K562 (cell line): ENCODE measurements at regions not wholly inside any gene's neighbourhood (a gene's known extent, or its start where the extent isn't known, plus 50 kb on each side); places are given as distances from the start of the nearest gene placed in this dataset.

Source experiments
- ATAC-seq: fragments of 200-7000 bp; cut with Tn5 transposase; 3 replicates; pipeline ENCODE4 v1.9.1; 2020; ENCODE audit warnings: moderate library complexity
- BruUV-seq: library from RNA; stranded (reverse); fragments of 400-500 nt; replicated peaks from 2 replicates; lab custom pipeline; 2021; lab: Mats Ljungman, UMichigan
- CTCF ChIA-PET: fragments of 300-600 bp; formaldehyde crosslinking; extraction: SDS; loops from one replicate; lab custom pipeline; 2021; ENCODE audit warnings: low intra/inter-chr PET ratio; lab: Yijun Ruan, JAX
- POLR2A ChIA-PET: fragments of 300-600, 350-650 bp; sonication (Branson Sonifier 250); formaldehyde crosslinking; extraction: SDS; loops from one replicate; lab custom pipeline; 2021; ENCODE audit warnings: antibody characterized with exemption, inconsistent platforms; lab: Yijun Ruan, JAX
- DNase-seq, 4 experiments: peaks; one replicate each; pipeline versions ENCODE4 v3.0.0 to v3.0.0-alpha.2; 2011 to 2018; ENCODE audit warnings: low spot score in 3 of 4, mixed read lengths in 3 of 4; ENCODE audit errors: extremely low read depth in 1 of 4
- FAIRE-seq: peaks from 2 replicates; lab custom pipeline; 2011; peaks lifted over from hg19 to GRCh38; lab: Jason Lieb, UNC
- H2AFZ ChIP-seq: 2 replicates; pipeline ENCODE4 v1.6.0; 2011; ENCODE audit warnings: low read depth, low read length, control low read depth, inconsistent platforms
- H3K27ac ChIP-seq: fragments of 200-600 bp; 3 replicates; pipeline ENCODE4 v1.8.0; 2011; ENCODE audit warnings: low read depth, mild to moderate bottlenecking, control low read depth, inconsistent platforms, low read length, moderate library complexity, mixed read lengths; ENCODE audit errors: extremely low read depth
- H3K27me3 ChIP-seq, 2 experiments: fragments of 300-600 bp in 1 of 2; 2 replicates in 1 of 2; 3 replicates in 1 of 2; pipeline versions ENCODE4 v1.6.0 to v1.8.0; 2011; ENCODE audit warnings: inconsistent platforms in 2 of 2, low read length in 2 of 2, mild to moderate bottlenecking in 1 of 2, mixed read lengths in 1 of 2, moderate library complexity in 1 of 2; ENCODE audit not compliant: control insufficient read depth in 2 of 2, insufficient read depth in 2 of 2
- H3K36me3 ChIP-seq: fragments of 300-600 bp; 3 replicates; pipeline ENCODE4 v1.8.0; 2011; ENCODE audit warnings: mild to moderate bottlenecking, low read length, inconsistent platforms; ENCODE audit not compliant: control insufficient read depth, insufficient read depth
- H3K4me1 ChIP-seq, 2 experiments: fragments of 200-600 bp in 1 of 2; replicated peaks in 1 of 2; 2 replicates in 1 of 2; 3 replicates in 1 of 2; pipeline versions ENCODE4 v1.5.1 to v1.8.0; 2011; ENCODE audit warnings: inconsistent platforms in 2 of 2, low read length in 2 of 2, mild to moderate bottlenecking in 1 of 2, mixed read lengths in 1 of 2, moderate library complexity in 1 of 2; ENCODE audit not compliant: control insufficient read depth in 2 of 2, insufficient read depth in 2 of 2
- H3K4me2 ChIP-seq: 2 replicates; pipeline ENCODE4 v1.6.1; 2011; ENCODE audit warnings: low read length, control low read depth, inconsistent platforms, mixed read lengths; ENCODE audit not compliant: insufficient read depth
- H3K4me3 ChIP-seq: fragments of 200-600 bp; sonication (generic), shearing (Covaris generic); 2 replicates; pipeline ENCODE4 v1.5.1; 2016; ENCODE audit warnings: control low read depth, inconsistent platforms
- H3K79me2 ChIP-seq: fragments of 200-600 bp; 3 replicates; pipeline ENCODE4 v1.8.0; 2011; ENCODE audit warnings: low read length, inconsistent platforms; ENCODE audit not compliant: control insufficient read depth, insufficient read depth
- H3K9ac ChIP-seq, 2 experiments: 2 replicates each; pipeline versions ENCODE4 v1.6.0 to v1.6.1; 2011; ENCODE audit warnings: low read depth in 2 of 2, low read length in 2 of 2, control low read depth in 1 of 2, inconsistent platforms in 1 of 2, mild to moderate bottlenecking in 1 of 2, mixed read lengths in 1 of 2; ENCODE audit not compliant: insufficient read depth in 1 of 2
- H3K9me1 ChIP-seq: one replicate; pipeline ENCODE4 v1.6.0; 2011; ENCODE audit warnings: inconsistent platforms, mild to moderate bottlenecking, low read length, moderate library complexity; ENCODE audit not compliant: control insufficient read depth, insufficient read depth
- H3K9me3 ChIP-seq: replicated peaks from 2 replicates; pipeline ENCODE4 v1.5.1; 2011; ENCODE audit warnings: low read depth, low read length, inconsistent platforms; ENCODE audit not compliant: control insufficient read depth, insufficient read depth
- H4K20me1 ChIP-seq: replicated peaks from 2 replicates; pipeline ENCODE4 v1.6.1; 2011; ENCODE audit warnings: low read length, inconsistent platforms, mixed read lengths; ENCODE audit not compliant: control insufficient read depth, insufficient read depth
- BRD9 ChIP-seq: fragments of 450-650 bp; IDR thresholded peaks from 2 replicates; pipeline ENCODE4 v1.6.1; 2018; ENCODE audit warnings: low read depth; ENCODE audit not compliant: partially characterized antibody
- CBFA2T3 ChIP-seq: fragments of 450-650 bp; IDR thresholded peaks from 2 replicates; pipeline ENCODE4 v1.6.1; 2017
- CREB5 ChIP-seq: fragments of 250-450 bp; sonication (Bioruptor Pico); IDR thresholded peaks from 2 replicates; pipeline ENCODE4 v1.5.0; 2020; ENCODE audit warnings: mild to moderate bottlenecking
- FOXJ2 ChIP-seq: fragments of 200-800 bp; sonication (Bioruptor generic); IDR thresholded peaks from 2 replicates; pipeline ENCODE4 v1.6.1; 2016; ENCODE audit warnings: missing genetic modification characterization, missing compliant biosample characterization
- SAFB ChIP-seq: fragments of 200-400 bp; formaldehyde crosslinking; IDR thresholded peaks from 2 replicates; pipeline ENCODE4 v1.6.1; 2017; ENCODE audit warnings: low read depth, low read length, borderline replicate concordance
- YY1 ChIP-seq, 3 experiments: IDR thresholded peaks; 2 replicates each; pipeline ENCODE4 v1.6.1; 2011; ENCODE audit warnings: low read length in 2 of 3, mild to moderate bottlenecking in 2 of 3, moderate library complexity in 2 of 3, borderline replicate concordance in 1 of 3, control low read depth in 1 of 3, low read depth in 1 of 3; ENCODE audit not compliant: insufficient read depth in 3 of 3, insufficient replicate concordance in 2 of 3, control insufficient read depth in 1 of 3, insufficient read length in 1 of 3; ENCODE audit errors: extremely low read depth in 1 of 3
- ZNF239 ChIP-seq: fragments of 250-450 bp; sonication (Bioruptor Pico); IDR thresholded peaks from 2 replicates; pipeline ENCODE4 v1.4.0; 2020; ENCODE audit warnings: mild to moderate bottlenecking
- ZNF583 ChIP-seq: fragments of 250-450 bp; sonication (Bioruptor Pico); IDR thresholded peaks from 2 replicates; pipeline ENCODE4 v1.4.0; 2020
- WGBS: fragments of 100-300 bp; shearing (Covaris generic); methylation state at CpG from one replicate; pipeline ENCODE4 v1.1.6; 2016; ENCODE audit warnings: low coverage, mixed read lengths; ENCODE audit not compliant: insufficient coverage; ENCODE audit errors: missing lambda C conversion rate; 5-methylcytosine and 5-hydroxymethylcytosine counted together
- in situ Hi-C: fragments of 300-500 bp; cut with MboI; formaldehyde crosslinking; loops from 4 replicates; pipeline ENCODE4 v1.15.0; 2018; ENCODE audit warnings: inconsistent platforms, mixed read lengths
- intact Hi-C: fragments of 100-400 bp; cut with micrococcal nuclease; formaldehyde crosslinking; loops from 2 replicates; pipeline ENCODE4 v1.14.2; 2022
- TF ChIP-seq, protein P1 (sequence below): fragments of 450-650 bp; formaldehyde crosslinking; conservative IDR thresholded peaks from 2 replicates; pipeline ENCODE4 v1.4.0; 2022; ENCODE audit warnings: mild to moderate bottlenecking, missing genetic modification characterization
- TF ChIP-seq, protein P2 (sequence below): fragments of 250-450 bp; sonication (Bioruptor Pico); IDR thresholded peaks from 2 replicates; pipeline ENCODE4 v1.4.0; 2020
- TF ChIP-seq, protein P3 (sequence below): fragments of 250-450 bp; sonication (Bioruptor Pico); IDR thresholded peaks from 2 replicates; pipeline ENCODE4 v1.9.0; 2021; ENCODE audit warnings: mild to moderate bottlenecking

DNA sequence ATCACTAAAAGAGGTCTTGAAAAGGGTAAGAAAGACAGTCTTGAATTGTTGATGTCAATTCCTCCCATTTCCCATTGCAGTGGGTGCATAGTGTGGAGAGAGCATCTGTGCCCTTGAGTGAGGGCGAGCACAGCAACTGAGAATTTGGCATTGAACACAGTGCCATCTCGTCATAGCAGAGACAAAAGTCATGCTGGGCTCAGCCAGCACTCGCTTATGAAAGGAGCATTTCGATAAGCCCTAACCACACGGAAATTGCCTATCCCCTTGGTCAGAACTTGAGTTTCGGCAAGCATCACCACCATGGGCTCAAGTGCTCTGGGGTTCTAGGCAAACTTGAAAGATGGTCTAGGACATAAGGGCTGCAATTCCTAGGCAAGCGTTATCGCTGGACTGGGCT is 712.8 kb upstream of the CDH10 start:
- H3K9ac ChIP-seq = no peak overlapping the region
- no peak overlapping the region for H3K4me3 ChIP-seq
- no peak overlapping the region for H2AFZ ChIP-seq
- H3K79me2 ChIP-seq = no peaks in the 10 kb centered on the region
- H3K9me3 ChIP-seq = no peaks in the 10 kb centered on the region
- H3K27me3 ChIP-seq = no peaks in the 10 kb centered on the region
- WGBS = 0% methylated on average over 8 of the region's 8 CpGs
- CTCF ChIA-PET = no interaction called here
- DNase-seq = no peak
- intact Hi-C loops = no loop called here
- TF ChIP-seq, protein P1, sequence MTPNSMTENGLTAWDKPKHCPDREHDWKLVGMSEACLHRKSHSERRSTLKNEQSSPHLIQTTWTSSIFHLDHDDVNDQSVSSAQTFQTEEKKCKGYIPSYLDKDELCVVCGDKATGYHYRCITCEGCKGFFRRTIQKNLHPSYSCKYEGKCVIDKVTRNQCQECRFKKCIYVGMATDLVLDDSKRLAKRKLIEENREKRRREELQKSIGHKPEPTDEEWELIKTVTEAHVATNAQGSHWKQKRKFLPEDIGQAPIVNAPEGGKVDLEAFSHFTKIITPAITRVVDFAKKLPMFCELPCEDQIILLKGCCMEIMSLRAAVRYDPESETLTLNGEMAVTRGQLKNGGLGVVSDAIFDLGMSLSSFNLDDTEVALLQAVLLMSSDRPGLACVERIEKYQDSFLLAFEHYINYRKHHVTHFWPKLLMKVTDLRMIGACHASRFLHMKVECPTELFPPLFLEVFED (CRISPR knock-in tag) = no peak
- no peak for TF ChIP-seq ZNF239 (CRISPR knock-in tag)
- TF ChIP-seq SAFB = no peak
- TF ChIP-seq ZNF583 = no peak
- TF ChIP-seq BRD9 = no peak
- no peak for TF ChIP-seq FOXJ2
- TF ChIP-seq, protein P2, sequence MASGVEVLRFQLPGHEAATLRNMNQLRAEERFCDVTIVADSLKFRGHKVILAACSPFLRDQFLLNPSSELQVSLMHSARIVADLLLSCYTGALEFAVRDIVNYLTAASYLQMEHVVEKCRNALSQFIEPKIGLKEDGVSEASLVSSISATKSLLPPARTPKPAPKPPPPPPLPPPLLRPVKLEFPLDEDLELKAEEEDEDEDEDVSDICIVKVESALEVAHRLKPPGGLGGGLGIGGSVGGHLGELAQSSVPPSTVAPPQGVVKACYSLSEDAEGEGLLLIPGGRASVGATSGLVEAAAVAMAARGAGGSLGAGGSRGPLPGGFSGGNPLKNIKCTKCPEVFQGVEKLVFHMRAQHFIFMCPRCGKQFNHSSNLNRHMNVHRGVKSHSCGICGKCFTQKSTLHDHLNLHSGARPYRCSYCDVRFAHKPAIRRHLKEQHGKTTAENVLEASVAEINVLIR (CRISPR knock-in tag) = no peak
- no peak for TF ChIP-seq YY1 (IDR thresholded peaks at IDR 0.05; ENCODE audit: borderline replicate concordance in 1 of 3, control insufficient read depth in 1 of 3, extremely low read depth in 1 of 3, insufficient read depth in 3 of 3, insufficient read length in 1 of 3, insufficient replicate concordance in 2 of 3, low read depth in 1 of 3, low read length in 2 of 3)
- TF ChIP-seq, protein P3, sequence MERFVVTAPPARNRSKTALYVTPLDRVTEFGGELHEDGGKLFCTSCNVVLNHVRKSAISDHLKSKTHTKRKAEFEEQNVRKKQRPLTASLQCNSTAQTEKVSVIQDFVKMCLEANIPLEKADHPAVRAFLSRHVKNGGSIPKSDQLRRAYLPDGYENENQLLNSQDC = no peak
- no peak for TF ChIP-seq CBFA2T3
- no peak for TF ChIP-seq CREB5 (CRISPR knock-in tag)
- H3K36me3 ChIP-seq = no peaks in the 10 kb centered on the region
- H3K4me1 ChIP-seq = no peaks in the 10 kb centered on the region
- BruUV-seq = no TSS peak
- POLR2A ChIA-PET = no interaction called here
- H3K27ac ChIP-seq = no peak overlapping the region
- ATAC-seq = no peak
- H3K9me1 ChIP-seq = no peaks in the 10 kb centered on the region
- FAIRE-seq = no peak
- no peak overlapping the region for H3K4me2 ChIP-seq
- in situ Hi-C loops = no loop called here
- H4K20me1 ChIP-seq = no peaks in the 10 kb centered on the region
